ENCODE measurements at regions not wholly inside any gene's neighbourhood (a gene's known extent, or its start where the extent isn't known, plus 50 kb on each side); places are given as distances from the start of the nearest gene placed in this dataset.
"Not testable (repeated sequence)": the region's sequence is repeated elsewhere in the genome, so short reads cannot be mapped to it uniquely, and the experiment has no call there.

GRCh38 chrX:38484607-38485498 lies 76.5 kb upstream of the TSPAN7 start:
- Histone ChIP-seq H3K9me3 (ENCODE audit: low read length) (no peaks in the 10 kb centered on the region), H3K9me2 (replicated peaks; ENCODE audit: low read length) (no peaks in the 10 kb centered on the region), H3K27me3 (ENCODE audit: low read length) (peaks cover 14% of the 10 kb centered on the region; the same call in 1 of the 2 replicates), H3K9ac (ENCODE audit: low read length) (no peak overlapping the region), H2AFZ (ENCODE audit: low read length) (no peak overlapping the region), H4K20me1 (ENCODE audit: low read length) (no peaks in the 10 kb centered on the region), H3K79me2 (ENCODE audit: low read length) (no peaks in the 10 kb centered on the region), H3K27ac (ENCODE audit: low read length) (no peak overlapping the region), H3K4me2 (ENCODE audit: low read length) (no peak overlapping the region), H3K4me3 (ENCODE audit: low read length) (no peak overlapping the region), H3F3A (ENCODE audit: low read length, unreplicated experiment) (no peaks in the 10 kb centered on the region), H3K4me1 (ENCODE audit: insufficient read depth, low read length) (no peaks in the 10 kb centered on the region), H3K36me3 (ENCODE audit: low read depth, low read length) (no peaks in the 10 kb centered on the region)
- POLR2A ChIA-PET (ENCODE audit: unreplicated experiment) = no interaction called here
- ATAC-seq (no peak), DNase-seq (no peak)
- TF ChIP-seq CTCF (conservative IDR thresholded peaks at IDR 0.05; ENCODE audit: low read depth, low read length) (no peak), EZH2phosphoT487 (IDR thresholded peaks at IDR 0.05; ENCODE audit: borderline replicate concordance, low read length) (no peak), EZH2 (IDR thresholded peaks at IDR 0.05; ENCODE audit: low read length, unreplicated experiment) (no peak)
- BruUV-seq (replicated peaks) = no TSS peak
- CTCF ChIA-PET = no interaction called here
- intact Hi-C loops (cut with micrococcal nuclease) = no loop called here

GRCh38 chrX:38489341-38489740 lies 72.0 kb upstream of the TSPAN7 start:
- intact Hi-C loops (cut with micrococcal nuclease) = no loop called here
- H3K4me1 ChIP-seq (ENCODE audit: insufficient read depth, low read length) = no peaks in the 10 kb centered on the region
- H3K4me2 ChIP-seq (ENCODE audit: low read length) = no peak overlapping the region
- H3K36me3 ChIP-seq (ENCODE audit: low read depth, low read length) = no peaks in the 10 kb centered on the region
- CTCF ChIA-PET = no interaction called here
- H3K9ac ChIP-seq (ENCODE audit: low read length) = no peak overlapping the region
- TF ChIP-seq EZH2phosphoT487 (IDR thresholded peaks at IDR 0.05; ENCODE audit: borderline replicate concordance, low read length) (no peak), EZH2 (IDR thresholded peaks at IDR 0.05; ENCODE audit: low read length, unreplicated experiment) (no peak), CTCF (conservative IDR thresholded peaks at IDR 0.05; ENCODE audit: low read depth, low read length) (no peak)
- peaks cover 7% of the 10 kb centered on the region; the same call in 1 of the 2 replicates for H3K27me3 ChIP-seq (ENCODE audit: low read length)
- POLR2A ChIA-PET (ENCODE audit: unreplicated experiment) = no interaction called here
- H2AFZ ChIP-seq (ENCODE audit: low read length) = no peak overlapping the region
- DNase-seq = no peak
- H3K79me2 ChIP-seq (ENCODE audit: low read length) = no peaks in the 10 kb centered on the region
- ATAC-seq = no peak
- H3K27ac ChIP-seq (ENCODE audit: low read length) = no peak overlapping the region
- no peaks in the 10 kb centered on the region for H3K9me3 ChIP-seq (ENCODE audit: low read length)
- no peaks in the 10 kb centered on the region for H3F3A ChIP-seq (ENCODE audit: low read length, unreplicated experiment)
- BruUV-seq (replicated peaks) = no TSS peak
- H3K4me3 ChIP-seq (ENCODE audit: low read length) = no peak overlapping the region
- H4K20me1 ChIP-seq (ENCODE audit: low read length) = no peaks in the 10 kb centered on the region
- H3K9me2 ChIP-seq (replicated peaks; ENCODE audit: low read length) = no peaks in the 10 kb centered on the region

- Histone ChIP-seq H3K27me3 (ENCODE audit: low read length) (no peaks in the 10 kb centered on the region; the same call in 1 of the 2 replicates), H4K20me1 (ENCODE audit: low read length) (no peaks in the 10 kb centered on the region), H3K4me1 (ENCODE audit: insufficient read depth, low read length) (no peaks in the 10 kb centered on the region), H3K79me2 (ENCODE audit: low read length) (no peaks in the 10 kb centered on the region), H3F3A (ENCODE audit: low read length, unreplicated experiment) (no peaks in the 10 kb centered on the region), H3K9ac (ENCODE audit: low read length) (no peak overlapping the region), H3K4me2 (ENCODE audit: low read length) (no peak overlapping the region), H3K36me3 (ENCODE audit: low read depth, low read length) (no peaks in the 10 kb centered on the region), H3K9me3 (ENCODE audit: low read length) (no peaks in the 10 kb centered on the region), H2AFZ (ENCODE audit: low read length) (no peak overlapping the region), H3K27ac (ENCODE audit: low read length) (no peak overlapping the region), H3K9me2 (replicated peaks; ENCODE audit: low read length) (no peaks in the 10 kb centered on the region), H3K4me3 (ENCODE audit: low read length) (no peak overlapping the region)
- ATAC-seq (no peak), DNase-seq (no peak)
- TF ChIP-seq CTCF (conservative IDR thresholded peaks at IDR 0.05; ENCODE audit: low read depth, low read length) (no peak), EZH2phosphoT487 (IDR thresholded peaks at IDR 0.05; ENCODE audit: borderline replicate concordance, low read length) (no peak), EZH2 (IDR thresholded peaks at IDR 0.05; ENCODE audit: low read length, unreplicated experiment) (no peak)
- intact Hi-C loops (cut with micrococcal nuclease) = no loop called here
- POLR2A ChIA-PET (ENCODE audit: unreplicated experiment) = interaction anchor here (0.6 kb wide), 1 partner anchor 541 kb away, joined by 3 read pairs; no protein-coding TSS in a partner anchor
- CTCF ChIA-PET = no interaction called here
- BruUV-seq (replicated peaks) = no TSS peak
Observed at GRCh38 chrX:38494239-38494823, 67.0 kb upstream of the TSPAN7 start.

GRCh38 chrX:38499658-38500057 lies 61.7 kb upstream of the TSPAN7 start:
- H3K27ac ChIP-seq (ENCODE audit: low read length); H3K9me3 ChIP-seq (ENCODE audit: low read length); H3K4me3 ChIP-seq (ENCODE audit: low read length); POLR2A ChIA-PET (ENCODE audit: unreplicated experiment); DNase-seq; H3K9me2 ChIP-seq (replicated peaks; ENCODE audit: low read length); H3K27me3 ChIP-seq (ENCODE audit: low read length); BruUV-seq (replicated peaks); H3F3A ChIP-seq (ENCODE audit: low read length, unreplicated experiment); H4K20me1 ChIP-seq (ENCODE audit: low read length); H2AFZ ChIP-seq (ENCODE audit: low read length); ATAC-seq; H3K9ac ChIP-seq (ENCODE audit: low read length); H3K4me1 ChIP-seq (ENCODE audit: insufficient read depth, low read length); H3K36me3 ChIP-seq (ENCODE audit: low read depth, low read length); H3K79me2 ChIP-seq (ENCODE audit: low read length); intact Hi-C loops (cut with micrococcal nuclease); H3K4me2 ChIP-seq (ENCODE audit: low read length); CTCF ChIA-PET: not testable (repeated sequence)

Measured in PC-3 (cell line).